Suprapubic skin (tissue), 4 donors: ENCODE measurements at regions not wholly inside any gene's neighbourhood (a gene's known extent, or its start where the extent isn't known, plus 50 kb on each side); places are given as distances from the start of the nearest gene placed in this dataset.

ENCODE experiments used
- DNase-seq, 2 donors: peaks; one replicate each; pipeline ENCODE4 v3.0.0-alpha.2; 2019; ENCODE audit warnings: low spot score in 2 of 2
- H3K27ac ChIP-seq: fragments of 200-600 bp; sonication (generic); one replicate; pipeline ENCODE4 v1.5.1; 2019
- H3K27me3 ChIP-seq: fragments of 200-600 bp; sonication (generic); one replicate; pipeline ENCODE4 v1.5.1; 2019
- H3K36me3 ChIP-seq: fragments of 200-600 bp; sonication (generic); one replicate; pipeline ENCODE4 v1.5.1; 2019
- H3K4me1 ChIP-seq: fragments of 200-600 bp; sonication (generic); one replicate; pipeline ENCODE4 v1.5.1; 2019
- H3K4me3 ChIP-seq: fragments of 200-600 bp; sonication (generic); one replicate; pipeline ENCODE4 v1.5.1; 2019; ENCODE audit warnings: mild to moderate bottlenecking
- H3K9me3 ChIP-seq: fragments of 200-600 bp; sonication (generic); one replicate; pipeline ENCODE4 v1.5.1; 2019
- CTCF ChIP-seq, 2 donors: fragments of 200-600 bp in 1 of 2; fragments of 450-650 bp in 1 of 2; sonication (generic) in 1 of 2; IDR thresholded peaks; one replicate each; pipeline ENCODE4 v1.5.1; 2016 to 2019; ENCODE audit warnings: antibody characterized with exemption in 2 of 2, mild to moderate bottlenecking in 1 of 2, moderate library complexity in 1 of 2
- EP300 ChIP-seq: sonication (generic); formaldehyde crosslinking; IDR thresholded peaks from one replicate; pipeline ENCODE4 v1.6.1; 2017; ENCODE audit warnings: antibody characterized with exemption
- POLR2A ChIP-seq, 2 donors: fragments of 450-650 bp; IDR thresholded peaks; one replicate each; pipeline ENCODE4 v1.6.1; 2017; ENCODE audit warnings: antibody characterized with exemption in 2 of 2, mild to moderate bottlenecking in 2 of 2, moderate library complexity in 2 of 2
- POLR2AphosphoS5 ChIP-seq, 3 donors: sonication (generic); formaldehyde crosslinking; IDR thresholded peaks; one replicate each; pipeline ENCODE4 v1.6.1; 2017; ENCODE audit warnings: antibody characterized with exemption in 3 of 3
- WGBS: methylation state at CpG from one replicate; pipeline ENCODE4 v1.1.5; 2018; 5-methylcytosine and 5-hydroxymethylcytosine counted together

DNA sequence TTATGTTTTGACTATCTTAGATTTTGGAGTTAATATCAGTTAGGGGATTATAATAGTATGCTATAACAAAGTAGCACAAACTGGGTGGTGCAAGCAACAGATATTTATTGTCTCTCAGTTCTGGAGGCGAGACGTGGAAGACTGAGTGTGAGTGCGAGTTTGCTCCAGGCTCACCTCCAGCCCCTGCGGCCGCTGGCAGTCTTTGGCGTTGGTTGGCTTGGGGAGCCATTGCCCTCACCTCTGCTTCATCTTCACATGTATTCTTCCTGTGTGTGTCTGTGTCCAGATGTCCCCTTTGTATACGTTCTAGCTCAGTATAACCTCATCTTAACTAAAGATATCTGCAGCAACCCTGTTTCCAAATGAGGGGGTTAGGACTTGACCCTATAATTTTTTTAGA is 343.9 kb upstream of the COBL start:
- Histone ChIP-seq H3K9me3 (no peaks in the 10 kb centered on the region), H3K4me3 (no peak overlapping the region), H3K36me3 (no peaks in the 10 kb centered on the region), H3K27ac (no peak overlapping the region), H3K27me3 (no peaks in the 10 kb centered on the region), H3K4me1 (no peaks in the 10 kb centered on the region)
- no peak for DNase-seq
- WGBS, result 91% methylated on average over 7 of the region's 7 CpGs
- TF ChIP-seq POLR2AphosphoS5 (IDR thresholded peaks at IDR 0.05) (no peak), EP300 (no peak), POLR2A (IDR thresholded peaks at IDR 0.05) (no peak), CTCF (IDR thresholded peaks at IDR 0.05) (no peak)

DNA sequence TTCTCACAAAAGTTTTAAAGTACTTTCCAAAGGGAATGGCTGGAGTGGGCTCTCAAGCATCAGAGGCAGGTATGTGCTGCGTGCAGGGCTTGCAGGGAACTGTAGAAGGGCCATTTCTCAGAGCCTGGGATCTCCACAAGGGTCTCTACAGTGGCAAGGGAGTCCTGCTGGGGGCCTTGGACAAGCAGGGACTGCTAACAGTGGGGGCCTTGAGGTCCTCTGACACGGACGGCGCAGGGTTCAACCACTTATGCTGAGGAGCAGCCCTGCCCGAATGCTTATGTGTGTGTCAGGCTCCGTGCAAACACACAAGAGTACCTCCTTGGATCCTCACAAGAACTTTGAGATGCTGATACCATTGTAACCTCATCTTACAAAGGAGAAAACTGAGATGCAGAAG is 342.1 kb upstream of the COBL start:
- H3K36me3 ChIP-seq, result no peaks in the 10 kb centered on the region
- H3K4me3 ChIP-seq, result no peak overlapping the region
- H3K4me1 ChIP-seq, result no peaks in the 10 kb centered on the region
- no peak for DNase-seq
- WGBS, result 94% methylated on average over 6 of the region's 6 CpGs
- H3K27me3 ChIP-seq, result no peaks in the 10 kb centered on the region
- H3K9me3 ChIP-seq, result no peaks in the 10 kb centered on the region
- TF ChIP-seq POLR2AphosphoS5 (IDR thresholded peaks at IDR 0.05), result no peak
- no peak for TF ChIP-seq CTCF (IDR thresholded peaks at IDR 0.05)
- TF ChIP-seq EP300, result no peak
- TF ChIP-seq POLR2A (IDR thresholded peaks at IDR 0.05), result no peak
- no peak overlapping the region for H3K27ac ChIP-seq

DNA sequence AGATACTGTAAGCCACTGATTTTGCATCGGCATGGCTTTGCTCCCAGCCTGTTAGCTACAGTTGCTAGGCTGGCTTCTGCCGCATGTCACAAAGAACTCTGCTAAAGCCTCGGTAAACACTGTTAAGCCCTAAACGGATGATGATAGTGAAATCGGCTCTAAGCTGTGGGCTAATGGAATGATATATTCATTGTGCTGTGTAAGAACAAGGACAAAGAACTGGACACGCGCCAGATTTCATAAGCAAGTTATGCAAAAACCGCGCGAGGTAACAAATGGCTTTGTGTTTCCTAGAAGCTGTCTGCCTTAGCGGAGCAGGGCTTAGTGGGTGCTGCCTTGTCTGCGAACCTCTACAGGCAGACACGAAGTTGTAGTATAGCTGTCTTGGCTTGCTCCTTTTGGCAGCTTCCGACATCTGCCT is 331.3 kb upstream of the COBL start:
- H3K9me3 ChIP-seq, result no peaks in the 10 kb centered on the region
- H3K36me3 ChIP-seq, result no peaks in the 10 kb centered on the region
- H3K4me1 ChIP-seq, result no peaks in the 10 kb centered on the region
- 19% methylated on average over 12 of the region's 14 CpGs for WGBS
- H3K27me3 ChIP-seq, result no peaks in the 10 kb centered on the region
- TF ChIP-seq POLR2AphosphoS5 (IDR thresholded peaks at IDR 0.05) (no peak), CTCF (IDR thresholded peaks at IDR 0.05) (no peak), POLR2A (IDR thresholded peaks at IDR 0.05) (no peak), EP300 (no peak)
- H3K4me3 ChIP-seq, result no peak overlapping the region
- DNase-seq, result no peak
- H3K27ac ChIP-seq, result no peak overlapping the region

GRCh38 chr7:51647486-51647885 is 330.9 kb upstream of the COBL start:
- Histone ChIP-seq H3K27me3 (no peaks in the 10 kb centered on the region), H3K4me3 (no peak overlapping the region), H3K4me1 (no peaks in the 10 kb centered on the region), H3K36me3 (no peaks in the 10 kb centered on the region), H3K9me3 (no peaks in the 10 kb centered on the region), H3K27ac (no peak overlapping the region)
- 34% methylated on average over 5 of the region's 5 CpGs for WGBS
- DNase-seq, result no peak
- TF ChIP-seq EP300, result no peak
- no peak for TF ChIP-seq POLR2AphosphoS5 (IDR thresholded peaks at IDR 0.05)
- TF ChIP-seq POLR2A (IDR thresholded peaks at IDR 0.05), result no peak
- no peak for TF ChIP-seq CTCF (IDR thresholded peaks at IDR 0.05)

DNA sequence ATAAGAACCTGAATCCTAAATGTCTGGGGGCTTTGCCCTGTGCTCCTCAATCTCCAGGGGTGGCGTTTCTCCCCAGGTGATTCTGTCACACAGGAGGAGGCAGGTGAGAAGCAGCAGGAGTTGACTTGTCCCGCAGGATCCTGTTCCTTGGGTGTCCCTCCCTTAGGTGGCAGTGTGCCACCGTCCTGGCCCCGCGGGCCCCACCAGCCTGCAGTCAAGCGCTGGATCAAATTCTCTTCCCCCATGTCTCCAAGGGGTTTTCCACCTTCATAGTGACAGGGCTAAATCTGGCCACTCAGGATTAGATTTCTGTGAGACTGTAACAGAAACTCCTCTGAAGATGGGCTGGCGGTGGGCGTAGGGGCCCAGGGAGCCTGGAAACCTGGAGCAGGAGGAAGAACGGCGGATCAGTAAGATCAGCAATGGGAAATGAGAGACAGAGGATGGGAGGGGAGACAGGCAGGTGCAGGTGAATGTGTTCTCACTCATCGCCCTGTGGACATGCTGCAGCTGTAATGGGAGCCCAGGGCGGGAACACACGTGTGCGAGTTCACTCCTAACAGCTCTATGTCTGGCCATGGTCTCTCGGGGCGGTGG is 329.2 kb upstream of the COBL start:
- 74% methylated on average over 11 of the region's 16 CpGs for WGBS
- H3K27me3 ChIP-seq, result no peaks in the 10 kb centered on the region
- no peak overlapping the region for H3K27ac ChIP-seq
- H3K4me3 ChIP-seq, result no peak overlapping the region
- no peaks in the 10 kb centered on the region for H3K4me1 ChIP-seq
- no peaks in the 10 kb centered on the region for H3K9me3 ChIP-seq
- TF ChIP-seq POLR2A (IDR thresholded peaks at IDR 0.05) (no peak), POLR2AphosphoS5 (IDR thresholded peaks at IDR 0.05) (no peak)
- H3K36me3 ChIP-seq, result no peaks in the 10 kb centered on the region
- DNase-seq, result no peak

DNA sequence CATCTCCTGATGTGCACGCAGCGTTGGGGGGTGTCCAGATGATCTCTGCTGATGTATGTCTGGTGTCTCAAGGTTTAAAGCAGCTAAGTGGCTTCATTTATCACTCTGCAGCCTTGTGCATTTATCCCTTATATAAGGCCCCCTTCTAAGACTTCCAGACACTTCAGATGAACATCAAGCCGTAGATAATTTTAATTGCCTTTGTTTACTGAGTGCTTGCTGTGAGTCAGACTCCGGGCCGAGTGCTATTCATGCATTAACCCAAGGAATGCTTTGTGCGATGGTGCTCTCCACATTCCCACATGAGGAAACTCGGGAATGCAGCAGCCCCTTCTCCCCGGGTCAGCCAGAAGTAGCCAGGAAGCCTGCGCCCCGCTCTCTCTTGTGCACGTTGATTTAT is 328.6 kb upstream of the COBL start:
- WGBS, result 45% methylated on average over 11 of the region's 11 CpGs
- Histone ChIP-seq H3K4me1 (no peaks in the 10 kb centered on the region), H3K9me3 (no peaks in the 10 kb centered on the region), H3K4me3 (no peak overlapping the region), H3K27ac (no peak overlapping the region), H3K36me3 (no peaks in the 10 kb centered on the region), H3K27me3 (no peaks in the 10 kb centered on the region)
- no peak for DNase-seq
- TF ChIP-seq POLR2AphosphoS5 (IDR thresholded peaks at IDR 0.05) (no peak), CTCF (IDR thresholded peaks at IDR 0.05) (no peak), EP300 (no peak), POLR2A (IDR thresholded peaks at IDR 0.05) (no peak)
